Endothelial cell of umbilical vein (primary cell): ENCODE measurements at regions not wholly inside any gene's neighbourhood (a gene's known extent, or its start where the extent isn't known, plus 50 kb on each side); places are given as distances from the start of the nearest gene placed in this dataset.

Experiments
- EZH2 ChIP-seq: IDR thresholded peaks from 2 replicates; pipeline ENCODE4 v1.6.1; 2012; ENCODE audit warnings: borderline replicate concordance, low read depth, mild to moderate bottlenecking, moderate library complexity, low read length, inconsistent platforms; ENCODE audit not compliant: severe bottlenecking
- GATA2 ChIP-seq: IDR thresholded peaks from 2 replicates; pipeline ENCODE4 v1.7.0; 2011; ENCODE audit warnings: low read depth, mild to moderate bottlenecking, moderate library complexity, mixed read lengths, low read length; ENCODE audit not compliant: insufficient read length, insufficient read depth
- POLR2AphosphoS5 ChIP-seq: IDR thresholded peaks from 2 replicates; pipeline ENCODE4 v1.6.1; 2012; ENCODE audit warnings: low read depth, mild to moderate bottlenecking, control low read depth, low read length, moderate library complexity; ENCODE audit not compliant: insufficient read depth
- TF ChIP-seq, protein P1 (sequence below), 2 donors: IDR thresholded peaks; 1 replicate in 1 of 2; 2 replicates in 1 of 2; pipeline ENCODE4 v1.5.1; 2011; ENCODE audit warnings: low read length in 2 of 2, mild to moderate bottlenecking in 2 of 2, moderate library complexity in 2 of 2, control low read depth in 1 of 2, inconsistent platforms in 1 of 2, low read depth in 1 of 2; ENCODE audit not compliant: insufficient read depth in 1 of 2; ENCODE audit errors: extremely low read depth in 1 of 2

DNA sequence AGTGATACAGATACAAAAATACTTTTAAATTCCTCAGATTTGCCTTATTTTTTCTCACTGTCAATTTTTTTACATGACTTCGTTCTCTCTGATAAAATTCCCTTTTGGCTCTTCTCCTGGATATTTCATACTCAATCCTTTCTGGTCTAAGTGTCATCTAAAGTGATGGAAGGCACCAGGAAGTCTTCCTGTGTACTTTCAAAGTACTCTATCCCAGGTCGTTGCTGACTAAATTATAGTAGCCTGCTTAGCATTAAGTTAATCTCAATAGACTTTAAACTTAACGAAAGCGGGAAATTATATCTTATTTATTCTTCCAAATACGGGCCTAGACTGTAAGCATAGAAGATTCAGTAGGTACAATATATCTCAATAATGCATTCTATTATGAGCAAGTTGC is 67.8 kb downstream of the CASP12 start:
- TF ChIP-seq, protein P1, sequence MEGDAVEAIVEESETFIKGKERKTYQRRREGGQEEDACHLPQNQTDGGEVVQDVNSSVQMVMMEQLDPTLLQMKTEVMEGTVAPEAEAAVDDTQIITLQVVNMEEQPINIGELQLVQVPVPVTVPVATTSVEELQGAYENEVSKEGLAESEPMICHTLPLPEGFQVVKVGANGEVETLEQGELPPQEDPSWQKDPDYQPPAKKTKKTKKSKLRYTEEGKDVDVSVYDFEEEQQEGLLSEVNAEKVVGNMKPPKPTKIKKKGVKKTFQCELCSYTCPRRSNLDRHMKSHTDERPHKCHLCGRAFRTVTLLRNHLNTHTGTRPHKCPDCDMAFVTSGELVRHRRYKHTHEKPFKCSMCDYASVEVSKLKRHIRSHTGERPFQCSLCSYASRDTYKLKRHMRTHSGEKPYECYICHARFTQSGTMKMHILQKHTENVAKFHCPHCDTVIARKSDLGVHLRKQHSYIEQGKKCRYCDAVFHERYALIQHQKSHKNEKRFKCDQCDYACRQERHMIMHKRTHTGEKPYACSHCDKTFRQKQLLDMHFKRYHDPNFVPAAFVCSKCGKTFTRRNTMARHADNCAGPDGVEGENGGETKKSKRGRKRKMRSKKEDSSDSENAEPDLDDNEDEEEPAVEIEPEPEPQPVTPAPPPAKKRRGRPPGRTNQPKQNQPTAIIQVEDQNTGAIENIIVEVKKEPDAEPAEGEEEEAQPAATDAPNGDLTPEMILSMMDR (IDR thresholded peaks at IDR 0.05; ENCODE audit: extremely low read depth in 1 of 2, insufficient read depth in 1 of 2, low read depth in 1 of 2, low read length in 2 of 2) = no peak
- TF ChIP-seq POLR2AphosphoS5 = no peak
- TF ChIP-seq EZH2 = no peak
- TF ChIP-seq GATA2 = no peak
